ENCODE measurements at regions not wholly inside any gene's neighbourhood (a gene's known extent, or its start where the extent isn't known, plus 50 kb on each side); places are given as distances from the start of the nearest gene placed in this dataset.

DNA sequence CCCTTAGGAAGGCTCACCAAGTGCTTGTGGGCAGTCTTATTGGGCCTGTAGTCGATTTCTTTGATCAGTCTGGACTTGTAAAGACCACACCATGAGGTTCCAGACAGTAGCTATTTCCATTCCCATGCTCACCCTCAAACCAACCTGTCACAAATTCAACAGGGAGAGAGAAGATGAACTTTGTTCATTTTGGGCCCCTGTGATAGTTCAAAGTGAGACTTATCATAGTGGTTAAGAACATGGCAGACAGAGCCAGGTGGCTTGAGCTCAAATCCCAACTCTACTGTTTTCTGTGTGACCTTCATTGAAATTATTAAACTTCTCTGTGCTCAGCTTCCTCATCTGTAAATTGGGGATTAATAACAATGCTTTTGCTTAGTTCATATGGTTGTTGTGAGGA is 53.9 kb upstream of the CTLA4 start:
- no peak for DNase-seq (ENCODE audit: low spot score)

DNA sequence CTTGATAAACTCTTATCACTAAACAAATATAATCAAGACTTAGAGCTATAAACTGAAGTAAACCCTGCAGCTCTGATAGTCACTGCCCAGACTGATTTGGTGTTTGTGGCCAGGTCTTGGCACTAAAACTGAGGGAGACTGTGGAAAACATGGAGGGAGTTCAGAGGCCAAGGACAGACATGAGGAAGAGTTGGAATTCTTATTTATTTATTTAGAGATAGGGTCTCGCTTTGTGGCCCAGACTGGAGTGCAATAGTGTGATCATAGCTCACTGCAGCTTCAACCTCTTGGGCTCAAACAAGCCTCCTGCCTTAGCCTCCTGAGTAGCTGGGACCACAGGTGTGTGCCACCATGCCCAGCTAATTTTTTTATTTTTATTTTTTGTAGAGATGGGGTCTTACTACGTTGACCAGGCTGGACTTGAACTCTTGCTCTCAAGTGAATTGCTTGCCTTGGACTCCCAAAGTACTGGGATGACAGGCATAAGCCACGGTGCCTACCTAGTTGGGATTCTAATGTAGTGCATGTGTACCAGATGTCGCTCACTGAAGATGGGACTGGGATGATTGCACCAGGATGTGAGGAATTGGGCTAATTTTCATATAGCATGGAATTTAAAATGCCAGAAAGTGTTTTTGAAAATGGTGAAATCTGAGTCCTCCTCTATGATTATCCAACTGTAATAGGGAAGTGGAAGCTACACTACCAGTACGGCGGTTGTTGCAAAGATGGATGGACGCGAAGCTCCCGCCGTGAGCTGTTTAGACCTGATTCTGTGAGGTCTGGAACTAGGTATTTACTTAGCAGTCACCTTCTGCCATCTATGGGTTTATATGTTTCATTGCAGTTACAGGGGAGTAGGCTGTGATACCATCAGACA is 52.7 kb upstream of the CTLA4 start:
- peak; percentile 82 for DNase-seq (ENCODE audit: low spot score)

GRCh38 chr2:203815541-203815898 is 52.1 kb upstream of the CTLA4 start:
- DNase-seq (ENCODE audit: low spot score) = no peak

DNA sequence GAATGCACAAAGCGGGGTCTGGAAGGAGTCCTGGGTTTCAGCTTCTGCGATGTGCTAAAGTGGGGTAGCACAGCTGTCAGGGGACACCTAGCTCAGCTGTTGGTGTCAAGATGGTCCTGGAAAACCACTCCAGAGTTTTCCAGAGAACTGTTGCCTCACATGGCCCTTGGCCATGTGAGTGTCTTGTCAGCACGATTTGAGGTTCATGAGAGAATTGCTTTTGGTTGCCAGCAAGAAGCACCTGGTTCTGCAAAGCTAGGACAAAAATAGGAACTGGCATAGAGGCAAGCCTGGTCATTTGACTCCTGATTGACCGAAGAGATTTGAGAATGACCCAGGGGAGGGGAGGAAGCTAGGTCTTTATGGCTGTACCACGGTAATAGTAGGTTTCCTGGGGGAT is 50.4 kb upstream of the CTLA4 start:
- DNase-seq (ENCODE audit: low spot score) = no peak
